ENCODE measurements at regions not wholly inside any gene's neighbourhood (a gene's known extent, or its start where the extent isn't known, plus 50 kb on each side); places are given as distances from the start of the nearest gene placed in this dataset.

DNA sequence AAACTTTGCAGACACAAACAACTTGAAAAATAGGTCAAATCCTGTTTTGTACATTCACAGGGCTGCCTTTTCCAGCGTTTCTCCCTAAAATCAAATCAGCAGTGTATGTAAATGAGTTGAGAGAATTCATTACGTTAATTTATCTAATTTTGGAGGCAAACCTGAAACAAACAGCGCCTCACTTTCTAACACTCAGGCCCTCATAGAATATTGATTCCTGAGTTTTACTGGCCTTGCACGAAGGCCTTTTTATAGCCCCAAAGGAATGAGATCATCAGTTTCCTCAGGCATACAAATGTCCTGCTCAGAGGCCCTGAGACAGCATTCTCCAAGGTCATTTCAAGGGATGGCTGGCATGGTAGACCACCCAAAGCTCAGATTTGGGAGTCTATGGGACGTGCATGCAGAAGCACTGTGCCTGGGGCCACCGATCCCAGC lies 131.7 kb upstream of the CHST15 start:
- TF ChIP-seq, protein P1, sequence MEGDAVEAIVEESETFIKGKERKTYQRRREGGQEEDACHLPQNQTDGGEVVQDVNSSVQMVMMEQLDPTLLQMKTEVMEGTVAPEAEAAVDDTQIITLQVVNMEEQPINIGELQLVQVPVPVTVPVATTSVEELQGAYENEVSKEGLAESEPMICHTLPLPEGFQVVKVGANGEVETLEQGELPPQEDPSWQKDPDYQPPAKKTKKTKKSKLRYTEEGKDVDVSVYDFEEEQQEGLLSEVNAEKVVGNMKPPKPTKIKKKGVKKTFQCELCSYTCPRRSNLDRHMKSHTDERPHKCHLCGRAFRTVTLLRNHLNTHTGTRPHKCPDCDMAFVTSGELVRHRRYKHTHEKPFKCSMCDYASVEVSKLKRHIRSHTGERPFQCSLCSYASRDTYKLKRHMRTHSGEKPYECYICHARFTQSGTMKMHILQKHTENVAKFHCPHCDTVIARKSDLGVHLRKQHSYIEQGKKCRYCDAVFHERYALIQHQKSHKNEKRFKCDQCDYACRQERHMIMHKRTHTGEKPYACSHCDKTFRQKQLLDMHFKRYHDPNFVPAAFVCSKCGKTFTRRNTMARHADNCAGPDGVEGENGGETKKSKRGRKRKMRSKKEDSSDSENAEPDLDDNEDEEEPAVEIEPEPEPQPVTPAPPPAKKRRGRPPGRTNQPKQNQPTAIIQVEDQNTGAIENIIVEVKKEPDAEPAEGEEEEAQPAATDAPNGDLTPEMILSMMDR (IDR thresholded peaks at IDR 0.05) = no peak
- no peak for TF ChIP-seq POLR2AphosphoS5 (IDR thresholded peaks at IDR 0.05)
- no peak for TF ChIP-seq POLR2A (IDR thresholded peaks at IDR 0.05; ENCODE audit: low read depth)
- TF ChIP-seq EP300 (IDR thresholded peaks at IDR 0.05) = no peak

All from esophagus muscularis mucosa (tissue), 4 donors.